ENCODE measurements at regions not wholly inside any gene's neighbourhood (a gene's known extent, or its start where the extent isn't known, plus 50 kb on each side); places are given as distances from the start of the nearest gene placed in this dataset.
"Not testable (repeated sequence)": the region's sequence is repeated elsewhere in the genome, so short reads cannot be mapped to it uniquely, and the experiment has no call there.

- Mint-ChIP-seq H3K4me1 (peaks cover 12% of the 10 kb centered on the region), H3K36me3 (no peaks in the 10 kb centered on the region), H3K4me3 (no peak overlapping the region), H3K27ac (no peak overlapping the region), H3K27me3 (peaks cover 7% of the 10 kb centered on the region), H3K9me3 (no peaks in the 10 kb centered on the region)
- ATAC-seq: no peak
Measured at GRCh38 chr2:587087-587960, 89.9 kb downstream of the TMEM18 start.

DNA sequence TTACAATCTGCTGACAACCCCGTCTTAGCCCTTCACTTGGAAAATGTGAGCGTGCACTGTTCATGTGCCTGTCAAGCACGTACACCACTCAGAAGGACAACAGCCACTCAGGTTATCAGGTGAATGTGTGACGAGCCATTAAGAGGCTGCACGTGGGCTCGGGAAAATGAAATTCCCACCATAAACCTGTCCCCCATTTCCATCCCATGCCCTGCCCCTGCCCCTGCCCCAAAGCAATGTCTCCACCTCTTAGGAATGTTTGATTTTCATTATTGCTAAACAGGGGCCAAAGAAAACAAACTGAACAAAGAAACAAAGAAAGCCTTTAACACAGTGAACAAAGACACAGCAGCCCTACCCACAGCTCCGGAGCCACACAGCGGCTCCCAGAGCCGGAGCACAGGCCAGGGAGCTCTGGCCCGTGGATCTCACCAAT, 90.5 kb downstream of the TMEM18 start:
- Mint-ChIP-seq H3K4me1 (peaks cover 12% of the 10 kb centered on the region), H3K4me3 (no peak overlapping the region)
- no peak for ATAC-seq

GRCh38 chr2:584863-585823, 92.1 kb downstream of the TMEM18 start:
- peak; percentile 91 for ATAC-seq
- H3K27me3 Mint-ChIP-seq: peaks cover 21% of the 10 kb centered on the region
- H3K27ac Mint-ChIP-seq: no peak overlapping the region
- H3K36me3 Mint-ChIP-seq: no peaks in the 10 kb centered on the region
- peaks cover 12% of the 10 kb centered on the region for H3K4me1 Mint-ChIP-seq
- H3K4me3 Mint-ChIP-seq: peak overlapping the region; percentile 27
- no peaks in the 10 kb centered on the region for H3K9me3 Mint-ChIP-seq

More for the DNA sequence above, 90.5 kb downstream of the TMEM18 start:
- Mint-ChIP-seq H3K27ac (no peak overlapping the region), H3K27me3 (peaks cover 7% of the 10 kb centered on the region), H3K36me3 (no peaks in the 10 kb centered on the region), H3K9me3 (no peaks in the 10 kb centered on the region)

- no peak overlapping the region for H3K4me3 Mint-ChIP-seq
- no peaks in the 10 kb centered on the region for H3K9me3 Mint-ChIP-seq
- H3K27ac Mint-ChIP-seq: no peak overlapping the region
- peaks cover 12% of the 10 kb centered on the region for H3K4me1 Mint-ChIP-seq
- peaks cover 30% of the 10 kb centered on the region for H3K27me3 Mint-ChIP-seq
- ATAC-seq: no peak
- H3K36me3 Mint-ChIP-seq: no peaks in the 10 kb centered on the region
Measured at GRCh38 chr2:583666-584065, 93.5 kb downstream of the TMEM18 start.

- H3K27ac Mint-ChIP-seq: no peak overlapping the region
- no peak for ATAC-seq
- H3K9me3 Mint-ChIP-seq: no peaks in the 10 kb centered on the region
- H3K4me1 Mint-ChIP-seq: peaks cover 12% of the 10 kb centered on the region
- no peak overlapping the region for H3K4me3 Mint-ChIP-seq
- peaks cover 29% of the 10 kb centered on the region for H3K27me3 Mint-ChIP-seq
- H3K36me3 Mint-ChIP-seq: no peaks in the 10 kb centered on the region
Measured at GRCh38 chr2:582792-583528, 94.2 kb downstream of the TMEM18 start.

GRCh38 chr2:582289-582688, 94.9 kb downstream of the TMEM18 start:
- not testable (repeated sequence) for ATAC-seq, H3K27ac Mint-ChIP-seq, H3K36me3 Mint-ChIP-seq, H3K4me3 Mint-ChIP-seq, H3K9me3 Mint-ChIP-seq
- Mint-ChIP-seq H3K4me1 (peaks cover 12% of the 10 kb centered on the region), H3K27me3 (peaks cover 24% of the 10 kb centered on the region)

- ATAC-seq: no peak
- H3K4me3 Mint-ChIP-seq: no peak overlapping the region
- H3K4me1 Mint-ChIP-seq: peaks cover 4% of the 10 kb centered on the region
- H3K27me3 Mint-ChIP-seq: peaks cover 24% of the 10 kb centered on the region
- peaks cover 13% of the 10 kb centered on the region for H3K9me3 Mint-ChIP-seq
- H3K27ac Mint-ChIP-seq: no peak overlapping the region
- H3K36me3 Mint-ChIP-seq: no peaks in the 10 kb centered on the region
Measured at GRCh38 chr2:579961-580360, 97.2 kb downstream of the TMEM18 start.

DNA sequence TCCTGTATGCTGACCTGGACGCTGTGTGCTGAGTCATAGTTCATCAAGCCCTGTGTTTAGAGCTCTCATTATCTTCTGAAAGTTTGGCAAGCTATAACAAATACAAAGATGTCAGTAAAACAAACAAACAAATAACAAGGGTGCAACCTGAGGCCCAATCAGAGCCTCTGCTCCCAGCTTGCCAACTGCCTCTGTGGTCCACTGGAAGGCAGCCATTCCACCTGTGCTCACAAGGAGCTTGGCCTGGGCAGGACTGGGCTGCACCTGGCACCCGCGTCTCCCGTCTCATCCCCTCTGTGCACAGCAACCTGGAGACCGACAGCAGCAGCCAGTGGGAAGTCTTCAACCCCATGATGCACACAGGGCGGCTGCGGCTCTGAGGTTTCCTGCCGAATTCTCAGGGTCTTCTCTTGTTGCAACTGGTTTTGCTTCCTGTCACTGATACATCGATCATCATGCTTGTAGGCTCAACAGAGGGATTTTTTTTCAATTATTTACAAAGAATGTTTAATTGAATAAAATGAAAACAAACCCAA, 97.8 kb downstream of the TMEM18 start:
- no peaks in the 10 kb centered on the region for H3K4me1 Mint-ChIP-seq

GRCh38 chr2:576292-576691, 100.9 kb downstream of the TMEM18 start:
- ATAC-seq: no peak
- Mint-ChIP-seq H3K27ac (no peak overlapping the region), H3K4me3 (no peak overlapping the region), H3K27me3 (peaks cover 43% of the 10 kb centered on the region), H3K4me1 (no peaks in the 10 kb centered on the region), H3K36me3 (no peaks in the 10 kb centered on the region), H3K9me3 (peaks cover 22% of the 10 kb centered on the region)

More for the DNA sequence above, 97.8 kb downstream of the TMEM18 start:
- peaks cover 24% of the 10 kb centered on the region for H3K27me3 Mint-ChIP-seq
- H3K4me3 Mint-ChIP-seq: no peak overlapping the region
- ATAC-seq: no peak
- H3K27ac Mint-ChIP-seq: no peak overlapping the region
- peaks cover 15% of the 10 kb centered on the region for H3K9me3 Mint-ChIP-seq
- H3K36me3 Mint-ChIP-seq: no peaks in the 10 kb centered on the region

- Mint-ChIP-seq H3K9me3 (peaks cover 27% of the 10 kb centered on the region), H3K36me3 (peaks cover 3% of the 10 kb centered on the region), H3K4me1 (no peaks in the 10 kb centered on the region), H3K4me3 (no peak overlapping the region), H3K27me3 (peaks cover 43% of the 10 kb centered on the region), H3K27ac (no peak overlapping the region)
- no peak for ATAC-seq
Measured at GRCh38 chr2:575727-576236, 101.4 kb downstream of the TMEM18 start.

GRCh38 chr2:575030-575726, 102.0 kb downstream of the TMEM18 start:
- Mint-ChIP-seq H3K9me3 (peaks cover 30% of the 10 kb centered on the region), H3K27me3 (peaks cover 43% of the 10 kb centered on the region), H3K36me3 (peaks cover 5% of the 10 kb centered on the region), H3K4me3 (no peak overlapping the region), H3K27ac (no peak overlapping the region), H3K4me1 (no peaks in the 10 kb centered on the region)
- no peak for ATAC-seq

- H3K36me3 Mint-ChIP-seq: peaks cover 5% of the 10 kb centered on the region
- H3K4me3 Mint-ChIP-seq: no peak overlapping the region
- no peak overlapping the region for H3K27ac Mint-ChIP-seq
- peaks cover 30% of the 10 kb centered on the region for H3K9me3 Mint-ChIP-seq
- ATAC-seq: no peak
- H3K4me1 Mint-ChIP-seq: no peaks in the 10 kb centered on the region
- H3K27me3 Mint-ChIP-seq: peaks cover 42% of the 10 kb centered on the region
Measured at GRCh38 chr2:573805-574392, 103.3 kb downstream of the TMEM18 start.

DNA sequence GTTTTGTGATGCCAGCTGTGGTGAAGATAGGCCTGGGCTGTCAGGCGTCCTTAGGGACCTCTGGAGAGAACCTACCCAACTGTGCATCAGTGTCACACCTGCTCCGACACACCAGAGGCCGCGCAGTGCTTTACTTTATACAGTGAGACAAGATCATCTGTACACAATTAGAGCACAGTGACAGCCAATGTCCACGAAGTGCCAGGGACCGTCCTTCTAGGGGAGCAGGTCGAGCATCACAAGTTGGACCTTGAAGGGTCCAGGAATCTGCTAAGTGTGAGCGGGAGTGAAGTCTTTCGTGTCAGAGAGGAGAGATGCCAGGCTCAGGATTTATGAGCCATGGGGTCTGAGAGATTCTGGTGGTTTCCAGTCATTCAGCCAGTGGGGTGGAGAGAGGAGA, 104.2 kb downstream of the TMEM18 start:
- H3K27me3 Mint-ChIP-seq: peaks cover 51% of the 10 kb centered on the region

DNA sequence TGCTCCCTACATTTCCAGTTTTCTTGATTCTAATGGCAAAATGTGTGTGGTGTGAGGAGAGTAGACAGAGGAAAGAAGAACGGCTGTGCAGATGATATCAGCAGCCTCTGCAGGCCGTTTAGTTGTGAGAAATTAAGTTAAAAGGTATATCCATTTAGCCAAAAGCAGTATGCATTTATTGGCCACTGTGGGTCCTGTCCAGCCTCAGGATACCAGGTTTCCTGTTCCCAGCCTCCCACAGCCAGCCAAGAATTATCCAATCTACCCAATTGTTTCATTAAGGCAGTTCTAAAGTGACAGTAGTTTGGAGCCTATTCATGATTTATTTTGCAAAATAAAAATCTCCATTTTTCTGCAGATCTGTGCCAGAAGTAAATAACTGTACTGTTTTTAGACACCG, 107.5 kb downstream of the TMEM18 start:
- Mint-ChIP-seq H3K9me3 (peaks cover 15% of the 10 kb centered on the region), H3K36me3 (peaks cover 5% of the 10 kb centered on the region), H3K27ac (no peak overlapping the region), H3K4me3 (no peak overlapping the region), H3K4me1 (no peaks in the 10 kb centered on the region), H3K27me3 (peaks cover 84% of the 10 kb centered on the region)
- ATAC-seq: no peak

More for the DNA sequence above, 104.2 kb downstream of the TMEM18 start:
- no peak overlapping the region for H3K27ac Mint-ChIP-seq
- ATAC-seq: no peak
- peaks cover 5% of the 10 kb centered on the region for H3K36me3 Mint-ChIP-seq
- peaks cover 30% of the 10 kb centered on the region for H3K9me3 Mint-ChIP-seq
- H3K4me1 Mint-ChIP-seq: no peaks in the 10 kb centered on the region
- H3K4me3 Mint-ChIP-seq: no peak overlapping the region
